H1 (cell line): ENCODE measurements at regions not wholly inside any gene's neighbourhood (a gene's known extent, or its start where the extent isn't known, plus 50 kb on each side); places are given as distances from the start of the nearest gene placed in this dataset.
"Not testable (repeated sequence)": the region's sequence is repeated elsewhere in the genome, so short reads cannot be mapped to it uniquely, and the experiment has no call there.

Experiments
- CTCF ChIA-PET: fragments of 300-600 bp; sonication (Branson Sonifier 250); formaldehyde crosslinking; loops from one replicate; lab custom pipeline; 2021; ENCODE audit not compliant: partially characterized antibody; lab: Charles Lee
- POLR2A ChIA-PET: fragments of 300-600 bp; sonication (Branson Sonifier 250); formaldehyde crosslinking; loops from one replicate; lab custom pipeline; 2021; ENCODE audit warnings: inconsistent platforms; ENCODE audit not compliant: partially characterized antibody; lab: Charles Lee
- DNase-seq, 2 experiments: peaks; one replicate each; pipeline versions ENCODE4 v3.0.0 to v3.0.0-alpha.2; 2010 to 2022; ENCODE audit warnings: low spot score in 2 of 2, low read depth in 1 of 2, mixed read lengths in 1 of 2
- FAIRE-seq: peaks from 2 replicates; lab custom pipeline; 2011; peaks lifted over from hg19 to GRCh38; lab: Jason Lieb, UNC
- H2AFZ ChIP-seq: 2 replicates; pipeline ENCODE4 v1.8.1; 2012; ENCODE audit warnings: low read length, inconsistent platforms
- H2AK5ac ChIP-seq: 2 replicates; pipeline ENCODE4 v1.6.1; 2013; ENCODE audit warnings: low read depth, low read length
- H2BK120ac ChIP-seq: replicated peaks from 2 replicates; pipeline ENCODE3; 2013; ENCODE audit warnings: low read depth, low read length, inconsistent platforms
- H2BK12ac ChIP-seq: 2 replicates; pipeline ENCODE4 v1.6.1; 2013; ENCODE audit warnings: low read depth, low read length
- H2BK15ac ChIP-seq: 2 replicates; pipeline ENCODE4 v1.6.1; 2013; ENCODE audit warnings: low read length
- H2BK20ac ChIP-seq: 2 replicates; pipeline ENCODE4 v1.6.1; 2013; ENCODE audit warnings: low read length
- H2BK5ac ChIP-seq: 2 replicates; pipeline ENCODE4 v1.6.1; 2013; ENCODE audit warnings: low read depth, low read length
- H3K14ac ChIP-seq: 2 replicates; pipeline ENCODE4 v1.6.1; 2013; ENCODE audit warnings: inconsistent platforms; ENCODE audit not compliant: insufficient read length
- H3K18ac ChIP-seq: 2 replicates; pipeline ENCODE4 v1.6.1; 2013; ENCODE audit warnings: low read length; ENCODE audit errors: extremely low read depth
- H3K23ac ChIP-seq: 2 replicates; pipeline ENCODE4 v1.6.1; 2013; ENCODE audit warnings: inconsistent platforms; ENCODE audit not compliant: insufficient read length
- H3K23me2 ChIP-seq: 2 replicates; pipeline ENCODE4 v1.6.1; 2013; ENCODE audit warnings: low read depth, low read length
- H3K27ac ChIP-seq: 2 replicates; pipeline ENCODE4 v1.6.1; 2011; ENCODE audit warnings: low read depth, low read length, inconsistent platforms
- H3K27me3 ChIP-seq, 4 experiments: replicated peaks in 1 of 4; 1 replicate in 1 of 4; 2 replicates in 3 of 4; pipeline versions ENCODE4 v1.6.1 to v1.8.1; 2011 to 2013; ENCODE audit warnings: low read length in 3 of 4, mild to moderate bottlenecking in 3 of 4, inconsistent platforms in 2 of 4, mixed read lengths in 2 of 4, moderate library complexity in 1 of 4; ENCODE audit not compliant: control insufficient read depth in 3 of 4, insufficient read depth in 3 of 4; ENCODE audit errors: extremely low read depth in 1 of 4
- H3K36me3 ChIP-seq, 4 experiments: 2 replicates each; pipeline versions ENCODE4 v1.6.1 to v1.8.1; 2011 to 2013; ENCODE audit warnings: mild to moderate bottlenecking in 4 of 4, low read length in 3 of 4, moderate library complexity in 2 of 4, control low read depth in 1 of 4, inconsistent platforms in 1 of 4; ENCODE audit not compliant: insufficient read depth in 4 of 4, control insufficient read depth in 2 of 4
- H3K4ac ChIP-seq: replicated peaks from 2 replicates; pipeline ENCODE3; 2013; ENCODE audit warnings: low read length, low read depth, mixed read lengths, inconsistent platforms; ENCODE audit not compliant: insufficient read length
- H3K4me1 ChIP-seq, 4 experiments: replicated peaks in 1 of 4; 1 replicate in 1 of 4; 2 replicates in 3 of 4; pipeline versions ENCODE4 v1.6.1 to v1.8.1; 2011 to 2013; ENCODE audit warnings: low read length in 3 of 4, inconsistent platforms in 2 of 4, mixed read lengths in 1 of 4; ENCODE audit not compliant: insufficient read depth in 4 of 4, control insufficient read depth in 3 of 4
- H3K4me2 ChIP-seq, 2 experiments: 2 replicates each; pipeline versions ENCODE4 v1.6.1 to v1.8.1; 2011 to 2013; ENCODE audit warnings: low read depth in 2 of 2, low read length in 2 of 2, control low read depth in 1 of 2, inconsistent platforms in 1 of 2, mild to moderate bottlenecking in 1 of 2; ENCODE audit not compliant: insufficient read depth in 1 of 2
- H3K4me3 ChIP-seq, 4 experiments: fragments of 200-600, 300-600 bp in 1 of 4; sonication (generic), shearing (Covaris generic), sonication (Bioruptor Twin) in 1 of 4; 2 replicates each; pipeline versions ENCODE4 v1.5.1 to v1.8.1; 2011 to 2016; ENCODE audit warnings: low read length in 4 of 4, low read depth in 3 of 4, control low read depth in 2 of 4, inconsistent platforms in 2 of 4, mild to moderate bottlenecking in 2 of 4, mixed read lengths in 1 of 4, moderate library complexity in 1 of 4; ENCODE audit not compliant: insufficient read depth in 2 of 4; ENCODE audit errors: extremely low read depth in 1 of 4
- H3K56ac ChIP-seq: replicated peaks from 2 replicates; pipeline ENCODE3; 2013; ENCODE audit warnings: low read depth, mild to moderate bottlenecking, mixed read lengths, low read length, inconsistent platforms; ENCODE audit not compliant: insufficient read length
- H3K79me1 ChIP-seq: 2 replicates; pipeline ENCODE4 v1.6.1; 2013; ENCODE audit warnings: low read depth, low read length, control low read depth
- H3K79me2 ChIP-seq, 2 experiments: 2 replicates each; pipeline versions ENCODE4 v1.6.1 to v1.8.1; 2012 to 2013; ENCODE audit warnings: low read length in 2 of 2, mild to moderate bottlenecking in 2 of 2, inconsistent platforms in 1 of 2; ENCODE audit not compliant: insufficient read depth in 2 of 2, control insufficient read depth in 1 of 2
- H3K9ac ChIP-seq, 4 experiments: replicated peaks in 1 of 4; 1 replicate in 1 of 4; 2 replicates in 3 of 4; pipeline versions ENCODE4 v1.6.1 to v1.8.1; 2011 to 2013; ENCODE audit warnings: low read depth in 3 of 4, low read length in 3 of 4, control low read depth in 2 of 4, mild to moderate bottlenecking in 2 of 4, moderate library complexity in 2 of 4, inconsistent platforms in 1 of 4; ENCODE audit errors: extremely low read depth in 1 of 4
- H3K9me3 ChIP-seq, 2 experiments: 2 replicates each; pipeline versions ENCODE4 v1.6.1 to v1.8.1; 2012 to 2013; ENCODE audit warnings: mild to moderate bottlenecking in 2 of 2, moderate library complexity in 2 of 2, control low read depth in 1 of 2, inconsistent platforms in 1 of 2, low read depth in 1 of 2, low read length in 1 of 2, mixed read lengths in 1 of 2; ENCODE audit not compliant: insufficient read depth in 2 of 2
- H4K20me1 ChIP-seq, 2 experiments: replicated peaks in 1 of 2; 2 replicates each; pipeline versions ENCODE3 to v1.8.1; 2011 to 2013; ENCODE audit warnings: inconsistent platforms in 2 of 2, low read length in 2 of 2, mild to moderate bottlenecking in 1 of 2; ENCODE audit not compliant: insufficient read depth in 2 of 2, control insufficient read depth in 1 of 2
- H4K5ac ChIP-seq: 2 replicates; pipeline ENCODE4 v1.6.1; 2013; ENCODE audit warnings: low read length, low read depth, mixed read lengths, inconsistent platforms; ENCODE audit not compliant: insufficient read length
- H4K8ac ChIP-seq: 2 replicates; pipeline ENCODE4 v1.8.0; 2013; ENCODE audit warnings: mild to moderate bottlenecking, moderate library complexity, low read length, inconsistent platforms; ENCODE audit not compliant: insufficient read depth; ENCODE audit errors: extremely low read depth
- H4K91ac ChIP-seq: replicated peaks from 2 replicates; pipeline ENCODE3; 2013; ENCODE audit warnings: low read length, mixed read lengths, inconsistent platforms; ENCODE audit not compliant: insufficient read length
- CHD1 ChIP-seq: IDR thresholded peaks from 2 replicates; pipeline ENCODE4 v1.6.1; 2012; ENCODE audit warnings: low read depth, low read length, improper control_type of control experiment
- PHF8 ChIP-seq: fragments of 200-600 bp; sonication (generic); conservative IDR thresholded peaks from 2 replicates; pipeline ENCODE4 v1.7.1; 2012; ENCODE audit warnings: low read depth, mild to moderate bottlenecking, inconsistent platforms, low read length, moderate library complexity
- POLR2A ChIP-seq, 2 experiments: IDR thresholded peaks; 1 replicate in 1 of 2; 2 replicates in 1 of 2; pipeline ENCODE4 v1.6.1; 2011; ENCODE audit warnings: low read depth in 2 of 2, low read length in 2 of 2, mild to moderate bottlenecking in 2 of 2; ENCODE audit errors: control extremely low read depth in 1 of 2
- POLR2AphosphoS5 ChIP-seq: IDR thresholded peaks from 2 replicates; pipeline ENCODE4 v1.6.1; 2011; ENCODE audit warnings: low read depth, low read length
- TAF1 ChIP-seq: IDR thresholded peaks from 2 replicates; pipeline ENCODE4 v1.6.1; 2011; ENCODE audit warnings: mild to moderate bottlenecking, low read depth, low read length
- TAF7 ChIP-seq: optimal IDR thresholded peaks from 2 replicates; pipeline ENCODE3; 2011; ENCODE audit warnings: low read depth, mild to moderate bottlenecking, inconsistent platforms, low read length, moderate library complexity, borderline replicate concordance
- WGBS, 2 experiments: shearing (Covaris generic) in 1 of 2; methylation state at CpG; one replicate each; pipeline versions ENCODE4 v1.1.6 to v1.1.7; 2013 to 2015; ENCODE audit warnings: low lambda C conversion rate in 2 of 2, mixed read lengths in 2 of 2, inconsistent platforms in 1 of 2, low coverage in 1 of 2, missing lambda C conversion rate in 1 of 2; ENCODE audit not compliant: insufficient replicate concordance in 2 of 2, insufficient coverage in 1 of 2, insufficient read length in 1 of 2; ENCODE audit errors: extremely low coverage in 1 of 2, missing lambda C conversion rate in 1 of 2; 5-methylcytosine and 5-hydroxymethylcytosine counted together
- TF ChIP-seq, protein P1 (sequence below): IDR thresholded peaks from 2 replicates; pipeline ENCODE4 v1.6.1; 2012; ENCODE audit warnings: low read length, inconsistent platforms

DNA sequence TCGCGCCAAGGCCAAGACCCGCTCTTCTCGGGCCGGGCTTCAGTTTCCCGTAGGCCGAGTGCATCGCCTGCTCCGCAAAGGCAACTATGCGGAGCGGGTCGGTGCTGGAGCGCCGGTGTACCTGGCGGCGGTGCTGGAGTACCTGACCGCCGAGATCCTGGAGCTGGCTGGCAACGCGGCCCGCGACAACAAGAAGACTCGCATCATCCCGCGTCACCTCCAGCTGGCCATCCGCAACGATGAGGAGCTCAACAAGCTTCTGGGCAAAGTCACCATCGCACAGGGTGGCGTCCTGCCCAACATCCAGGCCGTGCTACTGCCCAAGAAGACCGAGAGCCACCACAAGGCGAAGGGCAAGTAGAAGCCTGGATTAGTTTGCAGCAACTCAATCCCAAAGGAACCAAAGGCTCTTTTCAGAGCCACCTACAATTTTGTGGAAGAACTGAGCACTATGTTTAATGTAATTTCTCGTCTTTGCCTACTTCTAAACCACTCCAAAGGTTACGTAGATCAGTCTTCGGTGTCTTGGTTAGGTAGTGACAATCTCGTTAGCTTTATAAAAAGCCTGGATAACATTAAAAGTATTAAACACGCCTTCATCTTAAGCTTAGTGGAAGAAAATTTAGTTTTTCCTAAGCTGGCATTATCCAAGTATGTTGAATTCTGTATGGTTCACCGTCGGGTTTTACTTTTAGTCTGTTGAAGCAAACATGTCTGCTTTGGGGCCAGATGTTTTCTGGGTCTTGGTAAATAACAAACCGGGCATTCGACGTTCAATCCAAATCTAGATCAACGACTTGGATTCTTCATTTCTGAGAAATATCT is 103.7 kb downstream of the OR2B2 start:
- H2BK120ac ChIP-seq, H2BK20ac ChIP-seq, H3K18ac ChIP-seq, H3K36me3 ChIP-seq, H4K20me1 ChIP-seq, H3K79me1 ChIP-seq, H2BK12ac ChIP-seq, H3K23ac ChIP-seq, H3K14ac ChIP-seq, H2BK15ac ChIP-seq, H2AFZ ChIP-seq, H3K4me1 ChIP-seq, H3K9me3 ChIP-seq, H2AK5ac ChIP-seq, H3K27me3 ChIP-seq, H3K79me2 ChIP-seq, H4K91ac ChIP-seq, H3K4ac ChIP-seq, H4K8ac ChIP-seq, H2BK5ac ChIP-seq, FAIRE-seq: not testable (repeated sequence)
- WGBS, 2 experiments: 1% methylated on average over 19 of the region's 43 CpGs; no CpG with 5 or more reads in 1 of the 2 experiments
- Histone ChIP-seq H3K27ac (peak overlapping the region; percentile 91), H3K9ac (peak overlapping the region; percentile 89 to 96 (median 91)), H3K4me3 (peak overlapping the region; percentile 78 to 96 (median 84)), H3K4me2 (peak overlapping the region; percentile 81 to 99), H4K5ac (peak overlapping the region; percentile 89), H3K56ac (peak overlapping the region; percentile 43), H3K23me2 (peaks cover 13% of the 10 kb centered on the region)
- POLR2A ChIA-PET: interaction anchor here (0.6 to 11.2 kb wide), 52 partner anchors 13 to 1787 kb away, joined by 3 to 959 read pairs (median 8); a partner anchor contains a TSS
- CTCF ChIA-PET: interaction anchor here (1.2 to 4.0 kb wide), 9 partner anchors 10 to 93 kb away, joined by 3 to 12 read pairs (median 5); a partner anchor contains a TSS
- peak; percentile 50; the same call in 1 of the 2 replicates for TF ChIP-seq TAF1
- TF ChIP-seq CHD1: peak; percentile 83
- TF ChIP-seq, protein P1, sequence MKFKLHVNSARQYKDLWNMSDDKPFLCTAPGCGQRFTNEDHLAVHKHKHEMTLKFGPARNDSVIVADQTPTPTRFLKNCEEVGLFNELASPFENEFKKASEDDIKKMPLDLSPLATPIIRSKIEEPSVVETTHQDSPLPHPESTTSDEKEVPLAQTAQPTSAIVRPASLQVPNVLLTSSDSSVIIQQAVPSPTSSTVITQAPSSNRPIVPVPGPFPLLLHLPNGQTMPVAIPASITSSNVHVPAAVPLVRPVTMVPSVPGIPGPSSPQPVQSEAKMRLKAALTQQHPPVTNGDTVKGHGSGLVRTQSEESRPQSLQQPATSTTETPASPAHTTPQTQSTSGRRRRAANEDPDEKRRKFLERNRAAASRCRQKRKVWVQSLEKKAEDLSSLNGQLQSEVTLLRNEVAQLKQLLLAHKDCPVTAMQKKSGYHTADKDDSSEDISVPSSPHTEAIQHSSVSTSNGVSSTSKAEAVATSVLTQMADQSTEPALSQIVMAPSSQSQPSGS: peak; percentile 58
- peak; percentile 13; the same call in 1 of the 2 replicates for TF ChIP-seq PHF8
- peak; percentile 89 for TF ChIP-seq POLR2AphosphoS5
- peak; percentile 82 for TF ChIP-seq TAF7
- TF ChIP-seq POLR2A (IDR thresholded peaks at IDR 0.05; ENCODE audit: control extremely low read depth in 1 of 2, low read depth in 2 of 2, low read length in 2 of 2): peak in 1 of 2 experiments; percentile 85; a peak in 2 of 3 replicates
- peak in 1 of 2 experiments; percentile 58 for DNase-seq
